Keratinocyte (primary cell): ENCODE measurements at regions not wholly inside any gene's neighbourhood (a gene's known extent, or its start where the extent isn't known, plus 50 kb on each side); places are given as distances from the start of the nearest gene placed in this dataset.

Source experiments
- CTCF ChIP-seq, 3 experiments: IDR thresholded peaks in 1 of 3; conservative IDR thresholded peaks in 1 of 3; optimal IDR thresholded peaks in 1 of 3; 2 replicates in 2 of 3; 3 replicates in 1 of 3; pipeline versions ENCODE3 to v1.5.1; 2011; ENCODE audit warnings: low read length in 3 of 3, mild to moderate bottlenecking in 3 of 3, moderate library complexity in 2 of 3, control low read depth in 1 of 3, inconsistent platforms in 1 of 3; ENCODE audit not compliant: insufficient read depth in 2 of 3; ENCODE audit errors: extremely low read depth in 1 of 3
- EZH2 ChIP-seq: IDR thresholded peaks from one replicate; pipeline ENCODE4 v1.6.1; 2012; ENCODE audit warnings: inconsistent platforms, mild to moderate bottlenecking, low read length, moderate library complexity

GRCh38 chr3:124313621-124314020 lies 321.7 kb upstream of the ROPN1 start:
- TF ChIP-seq CTCF (optimal IDR thresholded peaks at IDR 0.05 in 1 of 3, IDR thresholded peaks at IDR 0.05 in 1 of 3, conservative IDR thresholded peaks at IDR 0.05 in 1 of 3; ENCODE audit: extremely low read depth in 1 of 3, insufficient read depth in 2 of 3, low read length in 3 of 3) = no peak
- TF ChIP-seq EZH2 = no peak
